ENCODE measurements at regions not wholly inside any gene's neighbourhood (a gene's known extent, or its start where the extent isn't known, plus 50 kb on each side); places are given as distances from the start of the nearest gene placed in this dataset.

GRCh38 chr20:57869291-57869950 is 159.6 kb upstream of the PMEPA1 start:
- no peaks in the 10 kb centered on the region for H3K27me3 Mint-ChIP-seq (ENCODE audit: unreplicated experiment)

GRCh38 chr20:57868310-57868709 is 158.5 kb upstream of the PMEPA1 start:
- Mint-ChIP-seq H3K36me3 (ENCODE audit: unreplicated experiment) (peaks cover under 1% of the 10 kb centered on the region), H3K4me1 (ENCODE audit: low read depth, unreplicated experiment) (peaks cover 6% of the 10 kb centered on the region), H3K27ac (ENCODE audit: unreplicated experiment) (no peak overlapping the region), H3K27me3 (ENCODE audit: unreplicated experiment) (no peaks in the 10 kb centered on the region), H3K4me3 (ENCODE audit: unreplicated experiment) (no peak overlapping the region), H3K9me3 (ENCODE audit: unreplicated experiment) (peaks cover 3% of the 10 kb centered on the region)
- TF ChIP-seq CTCF (IDR thresholded peaks at IDR 0.05; ENCODE audit: partially characterized antibody, unreplicated experiment): no peak
- no peak for DNase-seq

More at GRCh38 chr20:57869291-57869950, 159.6 kb upstream of the PMEPA1 start:
- Mint-ChIP-seq H3K27ac (ENCODE audit: unreplicated experiment) (no peak overlapping the region), H3K36me3 (ENCODE audit: unreplicated experiment) (no peaks in the 10 kb centered on the region), H3K9me3 (ENCODE audit: unreplicated experiment) (peaks cover 3% of the 10 kb centered on the region), H3K4me3 (ENCODE audit: unreplicated experiment) (no peak overlapping the region), H3K4me1 (ENCODE audit: low read depth, unreplicated experiment) (peaks cover 6% of the 10 kb centered on the region)
- DNase-seq: no peak
- no peak for TF ChIP-seq CTCF (IDR thresholded peaks at IDR 0.05; ENCODE audit: partially characterized antibody, unreplicated experiment)

GRCh38 chr20:57867807-57868206 is 158.0 kb upstream of the PMEPA1 start:
- no peak for TF ChIP-seq CTCF (IDR thresholded peaks at IDR 0.05; ENCODE audit: partially characterized antibody, unreplicated experiment)
- Mint-ChIP-seq H3K27ac (ENCODE audit: unreplicated experiment) (no peak overlapping the region), H3K4me1 (ENCODE audit: low read depth, unreplicated experiment) (peaks cover 6% of the 10 kb centered on the region), H3K4me3 (ENCODE audit: unreplicated experiment) (no peak overlapping the region), H3K9me3 (ENCODE audit: unreplicated experiment) (peaks cover 3% of the 10 kb centered on the region), H3K36me3 (ENCODE audit: unreplicated experiment) (peaks cover 4% of the 10 kb centered on the region), H3K27me3 (ENCODE audit: unreplicated experiment) (no peaks in the 10 kb centered on the region)
- DNase-seq: no peak

- Mint-ChIP-seq H3K27ac (ENCODE audit: unreplicated experiment) (no peak overlapping the region), H3K9me3 (ENCODE audit: unreplicated experiment) (peaks cover 1% of the 10 kb centered on the region)
- DNase-seq: no peak
Observed at GRCh38 chr20:57867181-57867803, 157.5 kb upstream of the PMEPA1 start.

More at GRCh38 chr20:57867181-57867803, 157.5 kb upstream of the PMEPA1 start:
- Mint-ChIP-seq H3K36me3 (ENCODE audit: unreplicated experiment) (peaks cover 4% of the 10 kb centered on the region), H3K4me3 (ENCODE audit: unreplicated experiment) (no peak overlapping the region), H3K27me3 (ENCODE audit: unreplicated experiment) (no peaks in the 10 kb centered on the region), H3K4me1 (ENCODE audit: low read depth, unreplicated experiment) (peaks cover 6% of the 10 kb centered on the region)
- no peak for TF ChIP-seq CTCF (IDR thresholded peaks at IDR 0.05; ENCODE audit: partially characterized antibody, unreplicated experiment)

All from glutamatergic neuron (in vitro differentiated cells).